Breast epithelium (tissue), 3 donors: ENCODE measurements at regions not wholly inside any gene's neighbourhood (a gene's known extent, or its start where the extent isn't known, plus 50 kb on each side); places are given as distances from the start of the nearest gene placed in this dataset.

Experiments
- POLR2A ChIP-seq: fragments of 450-650 bp; IDR thresholded peaks from one replicate; pipeline ENCODE4 v1.6.1; 2016; ENCODE audit warnings: antibody characterized with exemption, mild to moderate bottlenecking, moderate library complexity
- POLR2AphosphoS5 ChIP-seq, 3 donors: sonication (generic); formaldehyde crosslinking; IDR thresholded peaks; one replicate each; pipeline ENCODE4 v1.6.1; 2017; ENCODE audit warnings: antibody characterized with exemption in 3 of 3
- TF ChIP-seq, protein P1 (sequence below), 3 donors: fragments of 450-650 bp; IDR thresholded peaks; one replicate each; pipeline ENCODE4 v1.5.1; 2016 to 2017; ENCODE audit warnings: antibody characterized with exemption in 3 of 3, mild to moderate bottlenecking in 3 of 3, moderate library complexity in 3 of 3

DNA sequence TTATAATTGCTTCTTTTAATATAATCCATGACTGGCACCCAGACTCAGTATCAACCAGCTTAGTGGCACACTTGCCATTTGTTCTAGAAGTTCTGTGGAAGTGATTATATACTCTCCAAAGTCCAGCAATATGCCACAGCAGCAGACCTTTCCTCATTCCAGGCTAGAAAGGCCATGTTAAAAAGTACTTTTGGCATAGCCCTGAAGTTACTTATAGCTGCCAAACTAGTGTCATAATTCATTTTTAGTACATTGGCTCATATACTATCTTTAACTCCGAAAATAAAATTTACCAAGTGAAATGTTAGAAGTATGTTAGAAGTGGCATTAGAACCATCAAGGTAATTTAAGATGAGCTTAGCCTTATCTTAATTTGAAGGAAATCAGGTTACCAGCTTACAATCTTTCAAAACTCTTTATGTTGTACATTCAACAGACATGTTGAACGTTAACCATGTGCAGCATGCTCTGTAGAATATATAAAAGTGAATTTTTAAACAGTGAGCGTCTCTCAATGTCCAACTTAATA lies 714.2 kb upstream of the LCORL start:
- TF ChIP-seq, protein P1, sequence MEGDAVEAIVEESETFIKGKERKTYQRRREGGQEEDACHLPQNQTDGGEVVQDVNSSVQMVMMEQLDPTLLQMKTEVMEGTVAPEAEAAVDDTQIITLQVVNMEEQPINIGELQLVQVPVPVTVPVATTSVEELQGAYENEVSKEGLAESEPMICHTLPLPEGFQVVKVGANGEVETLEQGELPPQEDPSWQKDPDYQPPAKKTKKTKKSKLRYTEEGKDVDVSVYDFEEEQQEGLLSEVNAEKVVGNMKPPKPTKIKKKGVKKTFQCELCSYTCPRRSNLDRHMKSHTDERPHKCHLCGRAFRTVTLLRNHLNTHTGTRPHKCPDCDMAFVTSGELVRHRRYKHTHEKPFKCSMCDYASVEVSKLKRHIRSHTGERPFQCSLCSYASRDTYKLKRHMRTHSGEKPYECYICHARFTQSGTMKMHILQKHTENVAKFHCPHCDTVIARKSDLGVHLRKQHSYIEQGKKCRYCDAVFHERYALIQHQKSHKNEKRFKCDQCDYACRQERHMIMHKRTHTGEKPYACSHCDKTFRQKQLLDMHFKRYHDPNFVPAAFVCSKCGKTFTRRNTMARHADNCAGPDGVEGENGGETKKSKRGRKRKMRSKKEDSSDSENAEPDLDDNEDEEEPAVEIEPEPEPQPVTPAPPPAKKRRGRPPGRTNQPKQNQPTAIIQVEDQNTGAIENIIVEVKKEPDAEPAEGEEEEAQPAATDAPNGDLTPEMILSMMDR (IDR thresholded peaks at IDR 0.05): no peak
- no peak for TF ChIP-seq POLR2A
- TF ChIP-seq POLR2AphosphoS5 (IDR thresholded peaks at IDR 0.05): no peak
